ENCODE measurements at regions not wholly inside any gene's neighbourhood (a gene's known extent, or its start where the extent isn't known, plus 50 kb on each side); places are given as distances from the start of the nearest gene placed in this dataset.
A peak's percentile ranks its signal among the peaks of the same experiment; 100 is the strongest.
"Not testable (repeated sequence)": the region's sequence is repeated elsewhere in the genome, so short reads cannot be mapped to it uniquely, and the experiment has no call there.

- DNase-seq (ENCODE audit: low spot score), result not testable (repeated sequence)
Measured at GRCh38 chr19:14286594-14286993, 80.6 kb upstream of the ADGRL1 start.

GRCh38 chr19:14285726-14286125, 79.8 kb upstream of the ADGRL1 start:
- not testable (repeated sequence) for DNase-seq (ENCODE audit: low spot score)

- peak; percentile 77 for DNase-seq (ENCODE audit: low spot score)
Measured at GRCh38 chr19:14283813-14284520, 78.0 kb upstream of the ADGRL1 start.

GRCh38 chr19:14279270-14279669, 73.3 kb upstream of the ADGRL1 start:
- not testable (repeated sequence) for DNase-seq (ENCODE audit: low spot score)

- no peak for TF ChIP-seq CTCF (IDR thresholded peaks at IDR 0.05; ENCODE audit: extremely low read depth, missing control alignments)
- DNase-seq (ENCODE audit: low spot score), result no peak
Measured at GRCh38 chr19:14277608-14278007, 71.6 kb upstream of the ADGRL1 start.

- DNase-seq (ENCODE audit: low spot score), result not testable (repeated sequence)
Measured at GRCh38 chr19:14275823-14276222, 69.9 kb upstream of the ADGRL1 start.

GRCh38 chr19:14272623-14273022, 66.7 kb upstream of the ADGRL1 start:
- no peak for DNase-seq (ENCODE audit: low spot score)
- no peak for TF ChIP-seq CTCF (IDR thresholded peaks at IDR 0.05; ENCODE audit: extremely low read depth, missing control alignments)

- peak; percentile 10 for DNase-seq (ENCODE audit: low spot score)
- no peak for TF ChIP-seq CTCF (IDR thresholded peaks at IDR 0.05; ENCODE audit: extremely low read depth, missing control alignments)
Measured at GRCh38 chr19:14271840-14272239, 65.9 kb upstream of the ADGRL1 start.

GRCh38 chr19:14270557-14270956, 64.6 kb upstream of the ADGRL1 start:
- DNase-seq (ENCODE audit: low spot score), result not testable (repeated sequence)

- DNase-seq (ENCODE audit: low spot score), result no peak
- no peak for TF ChIP-seq CTCF (IDR thresholded peaks at IDR 0.05; ENCODE audit: extremely low read depth, missing control alignments)
Measured at GRCh38 chr19:14267224-14267741, 61.3 kb upstream of the ADGRL1 start.

GRCh38 chr19:14266208-14266607, 60.2 kb upstream of the ADGRL1 start:
- not testable (repeated sequence) for DNase-seq (ENCODE audit: low spot score)

Data from GM20000 (cell line).